A549 (cell line): ENCODE measurements at regions not wholly inside any gene's neighbourhood (a gene's known extent, or its start where the extent isn't known, plus 50 kb on each side); places are given as distances from the start of the nearest gene placed in this dataset.

ENCODE experiments used
- ATAC-seq, 2 experiments: fragments of 200-7000 bp in 1 of 2; fragments of >200 bp in 1 of 2; cut with Nextera tagmentation in 1 of 2; cut with Tn5 transposase in 1 of 2; 3 replicates each; pipeline versions ENCODE4 v1.8.0 to v1.9.1; 2018 to 2020; ENCODE audit warnings: mild to moderate bottlenecking in 1 of 2, moderate library complexity in 1 of 2
- CTCF ChIA-PET: fragments of 300-600 bp; sonication (Branson Sonifier 250); formaldehyde crosslinking; extraction: SDS; loops from one replicate; lab custom pipeline; 2021; ENCODE audit warnings: antibody characterized with exemption, inconsistent platforms; lab: Yijun Ruan, JAX
- POLR2A ChIA-PET: fragments of 350-600 bp; formaldehyde crosslinking; extraction: SDS; loops from one replicate; lab custom pipeline; 2021; ENCODE audit warnings: antibody characterized with exemption, inconsistent platforms; lab: Yijun Ruan, JAX
- DNase-seq, 2 experiments: peaks; one replicate each; pipeline versions ENCODE4 v3.0.0 to v3.0.0-alpha.2; 2011 to 2016; ENCODE audit warnings: low read depth in 1 of 2, low spot score in 1 of 2
- FAIRE-seq: peaks from 2 replicates; lab custom pipeline; 2011; peaks lifted over from hg19 to GRCh38; lab: Jason Lieb, UNC
- H3K27ac ChIP-seq, 2 experiments: fragments of >200 bp; sonication (Bioruptor Twin); formaldehyde crosslinking; 3 replicates each; pipeline ENCODE4 v1.5.1; 2016 to 2017
- H3K4me1 ChIP-seq: fragments of >200 bp; sonication (Bioruptor Twin); formaldehyde crosslinking; 3 replicates; pipeline ENCODE4 v1.6.1; 2016
- H3K4me2 ChIP-seq: fragments of >200 bp; sonication (Bioruptor Twin); formaldehyde crosslinking; 3 replicates; pipeline ENCODE4 v1.6.1; 2016
- H3K4me3 ChIP-seq: fragments of >200 bp; sonication (Bioruptor Twin); formaldehyde crosslinking; 3 replicates; pipeline ENCODE4 v1.5.1; 2016
- H3K9me3 ChIP-seq: fragments of >200 bp; sonication (Bioruptor Twin); formaldehyde crosslinking; 3 replicates; pipeline ENCODE4 v1.6.1; 2016
- ATOH8 ChIP-seq: fragments of 250-450 bp; sonication (Bioruptor Pico); IDR thresholded peaks from 2 replicates; pipeline ENCODE4 v1.5.0; 2020; ENCODE audit warnings: low read depth, mild to moderate bottlenecking, moderate library complexity
- BCL3 ChIP-seq: fragments of >200 bp; sonication (Bioruptor Twin); formaldehyde crosslinking; IDR thresholded peaks from 3 replicates; pipeline ENCODE4 v1.6.1; 2016
- BHLHE40 ChIP-seq: IDR thresholded peaks from 2 replicates; pipeline ENCODE4 v1.6.1; 2012; ENCODE audit warnings: low read depth, low read length, inconsistent platforms
- CBX8 ChIP-seq: fragments of 200-600 bp; sonication (generic); IDR thresholded peaks from 2 replicates; pipeline ENCODE4 v1.6.1; 2016
- CHD2 ChIP-seq: fragments of 150-350 bp; IDR thresholded peaks from 2 replicates; pipeline ENCODE4 v1.6.1; 2014; ENCODE audit warnings: low read length; ENCODE audit not compliant: partially characterized antibody
- CTCF ChIP-seq: fragments of >200 bp; sonication (Bioruptor Twin); formaldehyde crosslinking; IDR thresholded peaks from 3 replicates; pipeline ENCODE4 v1.5.1; 2016
- E2F6 ChIP-seq: IDR thresholded peaks from 2 replicates; pipeline ENCODE4 v1.6.1; 2012; ENCODE audit warnings: low read depth, borderline replicate concordance
- EHF ChIP-seq: fragments of 250-450 bp; sonication (Bioruptor Pico); IDR thresholded peaks from 2 replicates; pipeline ENCODE4 v1.5.0; 2020; ENCODE audit warnings: mild to moderate bottlenecking
- EHMT2 ChIP-seq: fragments of 200-600 bp; sonication (generic); IDR thresholded peaks from 2 replicates; pipeline ENCODE4 v1.6.1; 2016; ENCODE audit warnings: antibody characterized with exemption, low read depth, mild to moderate bottlenecking, moderate library complexity
- ESRRA ChIP-seq: fragments of 150-350 bp; IDR thresholded peaks from 2 replicates; pipeline ENCODE4 v1.6.1; 2014; ENCODE audit warnings: mild to moderate bottlenecking, low read length, borderline replicate concordance
- FOSB ChIP-seq: fragments of 250-450 bp; sonication (Bioruptor Pico); IDR thresholded peaks from 2 replicates; pipeline ENCODE4 v1.5.0; 2020; ENCODE audit warnings: mild to moderate bottlenecking, moderate library complexity
- GATA3 ChIP-seq: IDR thresholded peaks from 2 replicates; pipeline ENCODE4 v1.6.1; 2012; ENCODE audit warnings: borderline replicate concordance
- HDAC2 ChIP-seq: fragments of 200-600 bp; sonication (generic); IDR thresholded peaks from 2 replicates; pipeline ENCODE4 v1.6.1; 2016
- HES2 ChIP-seq: fragments of >200 bp; sonication (Bioruptor Twin); formaldehyde crosslinking; IDR thresholded peaks from 2 replicates; pipeline ENCODE4 v1.6.1; 2016
- HOXA7 ChIP-seq: fragments of 250-450 bp; sonication (Bioruptor Pico); IDR thresholded peaks from 2 replicates; pipeline ENCODE4 v1.5.0; 2020; ENCODE audit warnings: mild to moderate bottlenecking, moderate library complexity
- MAFK ChIP-seq: fragments of 450-650 bp; IDR thresholded peaks from 2 replicates; pipeline ENCODE4 v1.6.1; 2014; ENCODE audit not compliant: partially characterized antibody
- MAX ChIP-seq: IDR thresholded peaks from 2 replicates; pipeline ENCODE4 v1.6.1; 2012
- MAZ ChIP-seq: fragments of 150-350 bp; IDR thresholded peaks from 2 replicates; pipeline ENCODE4 v1.6.1; 2014; ENCODE audit warnings: antibody characterized with exemption, low read depth, low read length, borderline replicate concordance
- MYC ChIP-seq: IDR thresholded peaks from 2 replicates; pipeline ENCODE4 v1.6.1; 2012; ENCODE audit warnings: mild to moderate bottlenecking, inconsistent platforms, low read length, improper control_type of control experiment, borderline replicate concordance
- NFE2L2 ChIP-seq: fragments of 150-350 bp; conservative IDR thresholded peaks from 2 replicates; pipeline ENCODE4 v1.6.1; 2014; ENCODE audit warnings: low read length
- PHF8 ChIP-seq: fragments of 200-600 bp; sonication (generic); IDR thresholded peaks from 2 replicates; pipeline ENCODE4 v1.6.1; 2016; ENCODE audit warnings: low read depth, mild to moderate bottlenecking, antibody characterized with exemption, moderate library complexity, borderline replicate concordance
- POLR2A ChIP-seq: IDR thresholded peaks from 2 replicates; pipeline ENCODE4 v1.6.1; 2012; ENCODE audit warnings: mild to moderate bottlenecking, low read length
- RCOR1 ChIP-seq: fragments of 150-350 bp; IDR thresholded peaks from 2 replicates; pipeline ENCODE4 v1.6.1; 2014; ENCODE audit warnings: antibody characterized with exemption, low read length, low read depth
- RFX5 ChIP-seq: fragments of 450-650 bp; IDR thresholded peaks from 2 replicates; pipeline ENCODE4 v1.7.1; 2014; ENCODE audit warnings: antibody characterized with exemption, mild to moderate bottlenecking, moderate library complexity
- RNF2 ChIP-seq: fragments of 200-600 bp; sonication (generic); IDR thresholded peaks from 2 replicates; pipeline ENCODE4 v1.6.1; 2016; ENCODE audit warnings: low read depth, mild to moderate bottlenecking, antibody characterized with exemption, moderate library complexity, borderline replicate concordance
- SMC3 ChIP-seq: fragments of >200 bp; sonication (Bioruptor Twin); formaldehyde crosslinking; IDR thresholded peaks from 3 replicates; pipeline ENCODE4 v1.6.1; 2018; ENCODE audit warnings: inconsistent platforms
- TFCP2L1 ChIP-seq: fragments of 250-450 bp; sonication (Bioruptor Pico); IDR thresholded peaks from 2 replicates; pipeline ENCODE4 v1.5.0; 2021; ENCODE audit warnings: mild to moderate bottlenecking
- TP53 ChIP-seq: fragments of 250-450 bp; sonication (Bioruptor Pico); IDR thresholded peaks from 2 replicates; pipeline ENCODE4 v1.5.0; 2021; ENCODE audit warnings: mild to moderate bottlenecking, moderate library complexity
- ZC3H11A ChIP-seq: fragments of 450-650 bp; IDR thresholded peaks from 2 replicates; pipeline ENCODE4 v1.6.1; 2014; ENCODE audit warnings: antibody characterized with exemption, mild to moderate bottlenecking
- ZNF302 ChIP-seq: fragments of 250-450 bp; sonication (Bioruptor Pico); IDR thresholded peaks from 2 replicates; pipeline ENCODE4 v1.9.0; 2021; ENCODE audit warnings: inconsistent platforms, mild to moderate bottlenecking, moderate library complexity
- WGBS: methylation state at CpG from one replicate; pipeline ENCODE4 v1.1.6; 2017; ENCODE audit errors: missing lambda C conversion rate; 5-methylcytosine and 5-hydroxymethylcytosine counted together

GRCh38 chr2:48198371-48198770 is 116.1 kb upstream of the FOXN2 start:
- WGBS, result 87% methylated on average over 1 of the region's 1 CpG
- FAIRE-seq (no peak), ATAC-seq (no peak), DNase-seq (no peak)
- ChIA-PET CTCF (interaction anchor here (0.6 to 1.2 kb wide), 2 partner anchors 10 to 394 kb away, joined by 3 to 5 read pairs; no protein-coding TSS in a partner anchor), POLR2A (no interaction called here)
- H3K4me2 ChIP-seq, result no peak overlapping the region
- no peak overlapping the region for H3K4me3 ChIP-seq
- H3K27ac ChIP-seq, result no peak overlapping the region
- no peak for TF ChIP-seq HDAC2
- no peak for TF ChIP-seq POLR2A
- TF ChIP-seq MAFK, result no peak
- no peak for TF ChIP-seq BHLHE40
- no peak for TF ChIP-seq MYC
- TF ChIP-seq RNF2, result no peak
- TF ChIP-seq EHMT2, result no peak
- no peak for TF ChIP-seq ZNF302 (CRISPR knock-in tag)
- TF ChIP-seq MAZ, result no peak
- TF ChIP-seq HES2, result no peak
- no peak for TF ChIP-seq SMC3
- TF ChIP-seq ATOH8 (CRISPR knock-in tag), result no peak
- no peak for TF ChIP-seq ESRRA
- no peak for TF ChIP-seq CBX8
- TF ChIP-seq PHF8, result no peak
- no peak for TF ChIP-seq FOSB (CRISPR knock-in tag)
- no peak for TF ChIP-seq MAX
- TF ChIP-seq GATA3, result no peak
- no peak for TF ChIP-seq CHD2
- TF ChIP-seq, all 56 proteins: peak for 0
- Histone ChIP-seq H3K9me3 (no peaks in the 10 kb centered on the region), H3K4me1 (no peaks in the 10 kb centered on the region; the same call in 2 of the 3 replicates)

GRCh38 chr2:48199070-48199469 is 115.4 kb upstream of the FOXN2 start:
- H3K4me3 ChIP-seq, result no peak overlapping the region
- FAIRE-seq, result no peak
- TF ChIP-seq GATA3, result no peak
- no peaks in the 10 kb centered on the region for H3K9me3 ChIP-seq
- H3K27ac ChIP-seq, result no peak overlapping the region
- H3K4me1 ChIP-seq, result no peaks in the 10 kb centered on the region; the same call in 2 of the 3 replicates
- H3K4me2 ChIP-seq, result no peak overlapping the region
- no peak for DNase-seq
- CTCF ChIA-PET, result interaction anchor here (1.2 kb wide), 1 partner anchor 11 kb away, joined by 3 read pairs; no protein-coding TSS in a partner anchor
- no peak for ATAC-seq
- POLR2A ChIA-PET, result no interaction called here
- 84% methylated on average over 7 of the region's 7 CpGs for WGBS

- ATAC-seq, result no peak
- CTCF ChIA-PET, result no interaction called here
These were observed 113.7 kb upstream of the FOXN2 start for GRCh38 chr2:48200620-48201293.

More at GRCh38 chr2:48200620-48201293, 113.7 kb upstream of the FOXN2 start:
- no peak overlapping the region for H3K4me2 ChIP-seq
- no peak overlapping the region for H3K27ac ChIP-seq
- H3K9me3 ChIP-seq, result no peaks in the 10 kb centered on the region
- POLR2A ChIA-PET, result no interaction called here
- no peaks in the 10 kb centered on the region; the same call in 2 of the 3 replicates for H3K4me1 ChIP-seq
- DNase-seq (no peak), FAIRE-seq (no peak)
- WGBS, result 63% methylated on average over 4 of the region's 4 CpGs
- H3K4me3 ChIP-seq, result no peak overlapping the region
- TF ChIP-seq GATA3 (no peak), CBX8 (no peak), RCOR1 (no peak), ESRRA (no peak), EHF (CRISPR knock-in tag) (no peak), ZC3H11A (no peak), TFCP2L1 (CRISPR knock-in tag) (no peak), POLR2A (no peak), BHLHE40 (no peak), CTCF (no peak), RNF2 (no peak), MAFK (no peak), RFX5 (no peak), HOXA7 (CRISPR knock-in tag) (no peak), NFE2L2 (no peak), TP53 (CRISPR knock-in tag) (no peak), E2F6 (no peak), BCL3 (no peak), SMC3 (no peak)
